ENCODE measurements at regions not wholly inside any gene's neighbourhood (a gene's known extent, or its start where the extent isn't known, plus 50 kb on each side); places are given as distances from the start of the nearest gene placed in this dataset.

- DNase-seq (ENCODE audit: low read depth): no peak
- no peak for TF ChIP-seq CTCF (IDR thresholded peaks at IDR 0.05; ENCODE audit: insufficient read depth, low read depth, low read length)
Observed at GRCh38 chr2:18156002-18156401, 277.5 kb downstream of the KCNS3 start.

GRCh38 chr2:18154812-18155211 is 276.3 kb downstream of the KCNS3 start:
- no peak overlapping the region for H3K4me3 ChIP-seq (ENCODE audit: low read depth, low read length)
- DNase-seq (ENCODE audit: low read depth): no peak
- TF ChIP-seq CTCF (IDR thresholded peaks at IDR 0.05; ENCODE audit: insufficient read depth, low read depth, low read length): no peak

More at GRCh38 chr2:18156002-18156401, 277.5 kb downstream of the KCNS3 start:
- no peak overlapping the region for H3K4me3 ChIP-seq (ENCODE audit: low read depth, low read length)

GRCh38 chr2:18154259-18154658 is 275.8 kb downstream of the KCNS3 start:
- no peak for DNase-seq (ENCODE audit: low read depth)
- TF ChIP-seq CTCF (IDR thresholded peaks at IDR 0.05; ENCODE audit: insufficient read depth, low read depth, low read length): no peak
- H3K4me3 ChIP-seq (ENCODE audit: low read depth, low read length): no peak overlapping the region

GRCh38 chr2:18153741-18154140 is 275.3 kb downstream of the KCNS3 start:
- H3K4me3 ChIP-seq (ENCODE audit: low read depth, low read length): no peak overlapping the region
- DNase-seq (ENCODE audit: low read depth): no peak
- TF ChIP-seq CTCF (IDR thresholded peaks at IDR 0.05; ENCODE audit: insufficient read depth, low read depth, low read length): no peak

DNA sequence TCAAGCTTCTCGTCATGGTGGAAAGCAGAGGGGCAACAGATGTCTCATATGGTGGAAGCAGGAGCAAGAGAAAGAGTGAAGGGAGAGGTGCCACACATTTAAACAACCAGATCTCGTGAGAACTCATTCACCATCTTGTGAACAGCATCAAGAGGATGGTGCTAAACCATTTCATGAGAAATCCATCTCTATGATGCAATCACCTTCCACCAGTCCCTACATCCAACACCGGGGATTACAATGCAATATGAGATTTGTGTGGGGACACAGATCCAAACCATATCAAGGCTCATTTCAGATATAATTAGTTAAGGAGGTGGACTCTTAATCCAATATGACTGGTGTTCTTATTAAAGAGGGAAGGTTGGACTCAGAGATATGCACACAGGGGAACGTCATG is 272.8 kb downstream of the KCNS3 start:
- no peak for TF ChIP-seq CTCF (IDR thresholded peaks at IDR 0.05; ENCODE audit: insufficient read depth, low read depth, low read length)
- no peak overlapping the region for H3K4me3 ChIP-seq (ENCODE audit: low read depth, low read length)
- no peak for DNase-seq (ENCODE audit: low read depth)

GRCh38 chr2:18149660-18150246 is 271.3 kb downstream of the KCNS3 start:
- TF ChIP-seq CTCF (IDR thresholded peaks at IDR 0.05; ENCODE audit: insufficient read depth, low read depth, low read length): peak; percentile 84
- peak; percentile 67 for DNase-seq (ENCODE audit: low read depth)
- no peak overlapping the region for H3K4me3 ChIP-seq (ENCODE audit: low read depth, low read length)

DNA sequence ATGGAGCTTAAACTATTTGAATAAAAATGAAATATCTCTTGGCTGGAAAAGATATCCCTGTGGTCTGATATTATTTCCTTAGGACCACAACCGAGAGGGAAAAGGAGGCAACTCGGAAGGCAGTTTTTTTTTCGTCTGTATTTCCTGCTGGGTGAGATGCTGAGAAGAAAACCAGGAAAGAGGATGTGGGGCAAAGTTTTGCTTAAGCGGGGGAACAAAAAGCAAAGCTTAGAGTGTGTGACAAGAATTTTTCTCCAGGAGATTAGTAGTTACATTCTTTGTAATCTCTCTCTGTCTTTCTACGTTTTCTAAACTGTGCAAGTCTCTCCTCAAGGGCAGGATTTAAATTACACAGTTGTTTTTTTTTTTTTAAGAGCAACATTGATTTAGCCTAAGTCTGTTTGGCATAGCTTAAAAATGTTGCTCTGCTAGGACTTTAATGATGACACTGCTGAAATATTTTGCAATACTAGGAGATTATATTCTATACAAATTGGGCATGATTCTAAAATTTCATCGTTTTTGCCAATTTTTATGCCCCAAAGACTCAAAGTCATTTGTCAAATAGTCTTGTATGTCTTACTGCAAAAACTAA is 258.5 kb downstream of the KCNS3 start:
- DNase-seq (ENCODE audit: low read depth): no peak
- H3K4me3 ChIP-seq (ENCODE audit: low read depth, low read length): no peak overlapping the region
- no peak for TF ChIP-seq CTCF (IDR thresholded peaks at IDR 0.05; ENCODE audit: insufficient read depth, low read depth, low read length)

Data from fibroblast of villous mesenchyme (primary cell).